ENCODE measurements at regions not wholly inside any gene's neighbourhood (a gene's known extent, or its start where the extent isn't known, plus 50 kb on each side); places are given as distances from the start of the nearest gene placed in this dataset.

GRCh38 chr2:5215989-5216607 lies 476.1 kb upstream of the SOX11 start:
- Histone ChIP-seq H3K27me3 (ENCODE audit: low read depth, low read length) (no peaks in the 10 kb centered on the region), H3K9ac (ENCODE audit: low read length) (no peak overlapping the region), H3K4me2 (ENCODE audit: low read length) (no peak overlapping the region), H3K4me3 (ENCODE audit: low read length) (no peak overlapping the region), H3K79me2 (ENCODE audit: low read length) (no peaks in the 10 kb centered on the region), H3K27ac (ENCODE audit: low read length) (no peak overlapping the region), H2AFZ (ENCODE audit: low read depth, low read length) (no peak overlapping the region), H3K4me1 (ENCODE audit: low read length) (no peaks in the 10 kb centered on the region), H3K36me3 (replicated peaks; ENCODE audit: low read depth, low read length) (no peaks in the 10 kb centered on the region), H4K20me1 (ENCODE audit: insufficient read depth, low read length) (no peaks in the 10 kb centered on the region), H3K9me3 (ENCODE audit: insufficient read depth, low read length) (no peaks in the 10 kb centered on the region)
- TF ChIP-seq CTCF (IDR thresholded peaks at IDR 0.05; ENCODE audit: low read depth, low read length) (no peak), EZH2phosphoT487 (IDR thresholded peaks at IDR 0.05; ENCODE audit: low read depth) (no peak)

- no peak overlapping the region for H3K4me3 ChIP-seq (ENCODE audit: low read length)
- H3K4me1 ChIP-seq (ENCODE audit: low read length): no peaks in the 10 kb centered on the region
- no peak overlapping the region for H3K27ac ChIP-seq (ENCODE audit: low read length)
- H2AFZ ChIP-seq (ENCODE audit: low read depth, low read length): no peak overlapping the region
- H3K4me2 ChIP-seq (ENCODE audit: low read length): peak overlapping the region; percentile 22; the same call in 1 of the 2 replicates
- no peaks in the 10 kb centered on the region for H3K79me2 ChIP-seq (ENCODE audit: low read length)
- no peaks in the 10 kb centered on the region for H3K36me3 ChIP-seq (replicated peaks; ENCODE audit: low read depth, low read length)
- no peaks in the 10 kb centered on the region for H4K20me1 ChIP-seq (ENCODE audit: insufficient read depth, low read length)
- H3K9ac ChIP-seq (ENCODE audit: low read length): no peak overlapping the region
- TF ChIP-seq EZH2phosphoT487 (IDR thresholded peaks at IDR 0.05; ENCODE audit: low read depth): no peak
- TF ChIP-seq CTCF (IDR thresholded peaks at IDR 0.05; ENCODE audit: low read depth, low read length): no peak
- no peaks in the 10 kb centered on the region for H3K9me3 ChIP-seq (ENCODE audit: insufficient read depth, low read length)
- no peaks in the 10 kb centered on the region for H3K27me3 ChIP-seq (ENCODE audit: low read depth, low read length)
Measured at GRCh38 chr2:5227062-5227699, 465.0 kb upstream of the SOX11 start.

- TF ChIP-seq EZH2phosphoT487 (IDR thresholded peaks at IDR 0.05; ENCODE audit: low read depth) (no peak), CTCF (IDR thresholded peaks at IDR 0.05; ENCODE audit: low read depth, low read length) (no peak)
- Histone ChIP-seq H3K9me3 (ENCODE audit: insufficient read depth, low read length) (no peaks in the 10 kb centered on the region), H3K4me1 (ENCODE audit: low read length) (no peaks in the 10 kb centered on the region), H3K27me3 (ENCODE audit: low read depth, low read length) (no peaks in the 10 kb centered on the region), H3K27ac (ENCODE audit: low read length) (no peak overlapping the region), H3K4me3 (ENCODE audit: low read length) (no peak overlapping the region), H3K9ac (ENCODE audit: low read length) (no peak overlapping the region), H3K36me3 (replicated peaks; ENCODE audit: low read depth, low read length) (no peaks in the 10 kb centered on the region), H4K20me1 (ENCODE audit: insufficient read depth, low read length) (no peaks in the 10 kb centered on the region), H2AFZ (ENCODE audit: low read depth, low read length) (no peak overlapping the region), H3K4me2 (ENCODE audit: low read length) (no peak overlapping the region), H3K79me2 (ENCODE audit: low read length) (no peaks in the 10 kb centered on the region)
Measured at GRCh38 chr2:5229574-5229973, 462.6 kb upstream of the SOX11 start.

- Histone ChIP-seq H3K79me2 (ENCODE audit: low read length) (no peaks in the 10 kb centered on the region), H4K20me1 (ENCODE audit: insufficient read depth, low read length) (no peaks in the 10 kb centered on the region), H3K9ac (ENCODE audit: low read length) (no peak overlapping the region), H3K36me3 (replicated peaks; ENCODE audit: low read depth, low read length) (no peaks in the 10 kb centered on the region), H3K27ac (ENCODE audit: low read length) (no peak overlapping the region), H3K4me2 (ENCODE audit: low read length) (no peak overlapping the region), H3K9me3 (ENCODE audit: insufficient read depth, low read length) (no peaks in the 10 kb centered on the region), H3K27me3 (ENCODE audit: low read depth, low read length) (no peaks in the 10 kb centered on the region), H3K4me3 (ENCODE audit: low read length) (no peak overlapping the region), H3K4me1 (ENCODE audit: low read length) (no peaks in the 10 kb centered on the region), H2AFZ (ENCODE audit: low read depth, low read length) (no peak overlapping the region)
- TF ChIP-seq CTCF (IDR thresholded peaks at IDR 0.05; ENCODE audit: low read depth, low read length) (no peak), EZH2phosphoT487 (IDR thresholded peaks at IDR 0.05; ENCODE audit: low read depth) (no peak)
Measured at GRCh38 chr2:5230444-5230843, 461.7 kb upstream of the SOX11 start.

Measured in OCI-LY3 (cell line).